HTR-8/SVneo (cell line): ENCODE measurements at regions not wholly inside any gene's neighbourhood (a gene's known extent, or its start where the extent isn't known, plus 50 kb on each side); places are given as distances from the start of the nearest gene placed in this dataset.
"Not testable (repeated sequence)": the region's sequence is repeated elsewhere in the genome, so short reads cannot be mapped to it uniquely, and the experiment has no call there.

Experiments used
- DNase-seq: peaks from one replicate; pipeline ENCODE4 v3.0.0; 2011; ENCODE audit warnings: low spot score, mixed read lengths; ENCODE audit not compliant: insufficient read length
- FAIRE-seq: peaks from 2 replicates; lab custom pipeline; 2011; peaks lifted over from hg19 to GRCh38; lab: Jason Lieb, UNC

- DNase-seq (no peak), FAIRE-seq (no peak)
Measured at GRCh38 chr12:131456301-131457027, 254.4 kb upstream of the SFSWAP start.

- DNase-seq = no peak
- FAIRE-seq = no peak
Measured at GRCh38 chr12:131457028-131457310, 253.9 kb upstream of the SFSWAP start.

GRCh38 chr12:131457331-131458047 is 253.4 kb upstream of the SFSWAP start:
- FAIRE-seq (no peak), DNase-seq (no peak)

GRCh38 chr12:131458048-131458374 is 252.9 kb upstream of the SFSWAP start:
- no peak for FAIRE-seq

GRCh38 chr12:131458931-131459772 is 251.7 kb upstream of the SFSWAP start:
- FAIRE-seq (no peak), DNase-seq (no peak)

More at GRCh38 chr12:131458048-131458374, 252.9 kb upstream of the SFSWAP start:
- DNase-seq = no peak

GRCh38 chr12:131459773-131460365 is 251.0 kb upstream of the SFSWAP start:
- DNase-seq (no peak), FAIRE-seq (no peak)

GRCh38 chr12:131460520-131460919 is 250.4 kb upstream of the SFSWAP start:
- FAIRE-seq (no peak), DNase-seq (no peak)

GRCh38 chr12:131461096-131461495 is 249.8 kb upstream of the SFSWAP start:
- no peak for FAIRE-seq
- DNase-seq = no peak

- no peak for FAIRE-seq
- no peak for DNase-seq
Measured at GRCh38 chr12:131463174-131463573, 247.7 kb upstream of the SFSWAP start.

- FAIRE-seq (no peak), DNase-seq (no peak)
Measured at GRCh38 chr12:131464081-131464480, 246.8 kb upstream of the SFSWAP start.

GRCh38 chr12:131466306-131466705 is 244.6 kb upstream of the SFSWAP start:
- DNase-seq = no peak
- no peak for FAIRE-seq

GRCh38 chr12:131466932-131467331 is 244.0 kb upstream of the SFSWAP start:
- FAIRE-seq (no peak), DNase-seq (no peak)

- no peak for FAIRE-seq
- DNase-seq = no peak
Measured at GRCh38 chr12:131468206-131468605, 242.7 kb upstream of the SFSWAP start.

- FAIRE-seq, DNase-seq: not testable (repeated sequence)
Measured at GRCh38 chr12:131469945-131470344, 240.9 kb upstream of the SFSWAP start.

- no peak for FAIRE-seq
- DNase-seq = no peak
Measured at GRCh38 chr12:131471271-131471905, 239.5 kb upstream of the SFSWAP start.

GRCh38 chr12:131471946-131472732 is 238.8 kb upstream of the SFSWAP start:
- FAIRE-seq (no peak), DNase-seq (no peak)

GRCh38 chr12:131473261-131473660 is 237.6 kb upstream of the SFSWAP start:
- DNase-seq (no peak), FAIRE-seq (no peak)

GRCh38 chr12:131473741-131474709 is 236.9 kb upstream of the SFSWAP start:
- FAIRE-seq = no peak
- DNase-seq = no peak
